Smooth muscle cell of the brain vasculature (primary cell): ENCODE measurements at regions not wholly inside any gene's neighbourhood (a gene's known extent, or its start where the extent isn't known, plus 50 kb on each side); places are given as distances from the start of the nearest gene placed in this dataset.
A peak's percentile ranks its signal among the peaks of the same experiment; 100 is the strongest.
"Not testable (repeated sequence)": the region's sequence is repeated elsewhere in the genome, so short reads cannot be mapped to it uniquely, and the experiment has no call there.

ENCODE experiments used
- DNase-seq: peaks from one replicate; pipeline ENCODE4 v3.0.0-alpha.2; 2012; ENCODE audit warnings: low read depth, low spot score

DNA sequence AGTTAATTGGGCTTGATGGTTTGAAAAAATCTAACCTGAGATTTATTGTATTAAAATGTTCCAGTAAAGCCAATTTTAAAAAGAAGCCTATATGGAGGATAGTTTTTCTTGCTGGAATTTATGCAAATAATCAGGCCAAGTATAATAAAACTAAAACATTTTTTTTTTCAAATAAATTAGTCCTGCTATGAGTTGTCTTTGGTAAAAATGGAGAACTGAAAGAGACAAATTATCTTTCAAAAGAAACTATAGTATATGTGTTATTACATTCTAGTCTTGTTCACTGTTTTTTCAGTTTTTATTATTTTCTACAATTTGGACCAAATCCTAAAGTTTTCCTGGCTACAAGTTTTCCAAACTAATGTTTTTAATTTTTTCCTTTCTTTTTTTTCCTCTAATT lies 468.9 kb downstream of the UQCRFS1 start:
- no peak for DNase-seq

DNA sequence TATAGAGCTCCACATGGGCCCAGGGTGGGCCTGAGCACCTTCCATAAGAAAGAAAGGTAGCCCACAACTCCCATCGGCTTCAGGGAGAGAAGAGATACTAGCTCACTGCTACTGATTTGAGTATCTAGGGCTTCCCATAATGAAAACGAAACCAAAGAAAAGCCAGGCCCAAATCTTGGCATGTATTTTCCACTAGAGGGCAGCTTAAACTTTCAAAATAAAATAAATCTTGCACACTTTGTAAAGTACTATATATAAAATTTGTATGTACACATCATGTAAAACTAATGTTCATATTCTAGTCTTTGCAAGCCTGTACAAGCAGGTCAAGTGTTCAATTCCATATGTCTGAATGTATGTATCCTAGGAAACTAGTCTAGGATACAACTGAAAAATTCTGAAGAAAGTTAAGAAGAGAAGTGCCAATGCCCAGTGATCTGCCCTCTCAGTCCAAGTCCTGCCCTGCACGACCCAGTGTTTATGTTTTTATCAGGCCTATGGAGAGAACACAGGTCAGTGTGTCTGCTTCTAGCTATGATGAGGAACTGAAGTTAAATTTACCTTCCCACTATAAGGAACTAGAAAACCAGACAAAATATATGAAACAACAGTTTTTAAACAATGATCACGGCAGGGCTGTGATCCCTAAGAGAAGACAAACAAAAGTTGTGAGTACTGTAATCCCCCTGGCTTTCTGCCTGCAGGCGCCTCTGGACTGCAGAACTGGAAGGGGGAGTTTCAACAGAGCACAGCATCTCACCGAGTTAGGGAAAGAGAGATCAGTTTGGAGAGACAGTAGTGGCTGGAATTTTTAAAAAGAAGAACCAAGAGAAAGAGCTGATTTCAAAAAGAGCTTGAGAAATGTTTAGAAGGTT lies 475.7 kb downstream of the UQCRFS1 start:
- peak; percentile 7 for DNase-seq

GRCh38 chr19:28736528-28736927 lies 476.4 kb downstream of the UQCRFS1 start:
- DNase-seq, result no peak

DNA sequence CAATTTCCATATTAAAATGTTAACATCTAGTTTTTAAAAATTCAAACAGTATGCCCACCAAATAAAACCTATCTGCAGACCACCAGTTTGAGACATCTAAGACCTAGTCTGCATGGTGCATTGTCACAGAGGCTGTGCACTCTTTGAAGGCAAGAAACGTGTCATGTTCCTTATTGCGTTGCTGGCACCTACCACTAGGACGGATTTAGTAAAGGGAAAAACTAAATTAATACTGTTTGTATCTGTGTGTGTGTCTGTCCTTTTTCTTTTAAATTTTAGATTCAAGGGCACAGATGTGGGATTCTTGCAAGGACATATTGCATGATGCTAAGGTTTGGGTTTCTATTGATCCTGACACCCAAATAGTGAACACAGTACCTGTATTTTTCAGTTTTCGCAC lies 481.4 kb downstream of the UQCRFS1 start:
- no peak for DNase-seq

DNA sequence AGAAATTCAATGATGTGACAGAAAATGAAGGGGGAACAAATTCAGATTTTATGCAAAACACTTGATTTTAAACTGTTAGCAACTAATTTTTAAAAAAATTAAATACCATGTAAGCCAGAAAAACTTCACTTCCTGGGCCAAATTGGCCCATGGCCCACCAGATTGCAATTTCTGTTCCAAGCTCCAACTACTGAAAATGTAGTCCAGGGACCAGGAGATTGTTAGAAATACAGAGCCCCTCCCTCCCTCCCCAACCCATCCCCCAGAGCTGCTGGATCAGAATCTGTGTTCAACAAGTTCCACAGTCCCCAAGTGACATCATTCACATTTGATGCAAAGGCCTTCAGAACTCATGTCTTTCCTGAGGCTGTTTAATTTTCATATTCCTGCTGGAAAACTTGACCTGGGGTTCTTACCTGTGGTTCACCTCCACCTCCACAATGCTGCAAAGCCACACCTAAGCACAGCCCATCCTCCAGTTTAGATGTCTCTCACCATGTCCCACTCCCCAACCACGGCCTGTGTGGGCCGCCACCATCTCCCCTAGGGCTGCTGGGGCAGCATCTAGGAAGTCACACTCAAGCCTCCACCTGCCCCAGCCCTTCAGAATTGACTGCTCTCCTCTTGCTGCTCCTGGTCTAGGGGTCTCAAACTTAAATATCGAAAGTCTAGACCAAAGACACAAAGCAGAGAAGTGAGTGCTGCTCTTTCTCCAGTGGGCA lies 482.0 kb downstream of the UQCRFS1 start:
- no peak for DNase-seq

GRCh38 chr19:28727480-28728159 lies 485.3 kb downstream of the UQCRFS1 start:
- DNase-seq, result no peak

DNA sequence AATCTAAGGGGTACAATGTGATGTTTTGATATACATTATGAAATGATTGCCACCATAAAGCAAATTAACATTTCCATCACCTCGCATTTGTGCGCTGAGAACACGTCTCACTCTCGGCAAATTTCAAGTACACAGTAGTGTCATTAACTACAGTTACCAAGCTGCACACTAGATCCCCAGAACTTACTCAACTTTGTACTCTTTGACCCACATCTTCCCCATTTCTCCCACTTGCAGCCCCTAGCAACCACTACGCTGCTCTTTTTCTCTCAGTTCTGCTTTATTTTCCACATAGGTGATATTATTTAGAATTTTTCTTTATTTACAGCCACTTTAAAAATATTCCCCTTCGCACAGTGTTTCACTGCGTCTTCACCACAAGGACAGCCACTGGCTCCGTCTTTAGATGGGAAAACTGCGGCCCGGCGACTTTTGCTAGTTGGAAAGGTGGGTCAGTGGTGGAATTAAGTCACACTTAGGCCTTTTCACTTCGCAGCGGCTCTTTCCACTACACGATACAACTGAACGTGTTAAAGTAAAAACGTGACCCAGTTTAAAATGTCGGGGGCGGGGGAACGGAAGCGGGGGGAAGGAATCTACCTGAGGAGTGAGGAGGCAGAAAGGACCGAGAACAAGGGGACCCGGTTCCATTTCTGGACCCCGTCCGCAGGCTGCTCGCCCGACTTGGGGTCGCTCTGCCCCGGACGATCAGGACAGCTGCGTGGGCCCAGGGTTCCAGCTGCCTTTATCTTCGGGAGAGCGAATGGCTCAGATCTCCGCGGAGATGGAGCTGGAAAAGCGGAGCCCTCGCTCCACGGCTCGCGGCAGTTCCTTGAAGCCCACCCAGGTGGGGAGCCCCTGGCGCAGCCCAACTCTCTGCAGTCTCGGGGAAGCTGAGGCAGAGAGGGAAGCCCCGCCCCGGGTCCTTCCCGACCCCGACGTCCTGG lies 486.1 kb downstream of the UQCRFS1 start:
- DNase-seq, result no peak

DNA sequence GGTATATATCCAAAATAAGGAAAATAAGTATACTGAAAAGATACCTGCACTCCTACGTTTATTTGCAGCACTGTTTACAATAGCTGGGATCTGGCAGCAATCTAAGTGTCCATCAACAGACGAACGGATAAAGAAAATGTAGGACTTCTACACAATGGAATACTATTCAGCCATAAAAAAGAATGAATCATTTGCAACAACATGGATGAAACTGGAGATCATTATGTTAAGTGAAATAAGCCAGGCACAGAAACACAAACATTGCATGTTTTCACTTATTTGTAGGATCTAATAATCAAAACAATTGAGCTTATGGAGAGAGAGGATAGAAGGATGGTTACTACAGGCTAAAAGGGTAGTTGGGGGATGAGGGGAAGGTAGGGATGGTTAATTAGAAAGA lies 494.0 kb downstream of the UQCRFS1 start:
- no peak for DNase-seq

DNA sequence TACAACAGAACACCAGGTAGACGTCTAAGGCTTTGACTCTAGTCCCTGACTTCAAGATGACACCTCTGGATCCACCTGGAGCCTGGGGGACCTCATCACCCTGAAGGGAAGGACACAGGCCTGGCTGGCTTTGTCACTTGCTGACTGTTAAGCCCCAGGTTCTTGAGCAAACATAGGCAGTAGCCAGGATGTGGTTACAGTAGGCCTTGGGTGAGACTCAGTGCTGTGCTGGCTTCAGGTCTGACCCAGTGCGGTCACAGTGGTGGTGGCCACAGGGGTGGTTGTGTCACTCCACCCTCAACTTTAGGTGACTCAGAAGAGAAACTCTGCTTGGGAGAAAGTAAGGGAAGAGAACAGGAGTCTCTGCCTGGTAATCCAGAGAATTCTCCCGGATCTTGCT lies 497.8 kb downstream of the UQCRFS1 start:
- DNase-seq, result no peak

DNA sequence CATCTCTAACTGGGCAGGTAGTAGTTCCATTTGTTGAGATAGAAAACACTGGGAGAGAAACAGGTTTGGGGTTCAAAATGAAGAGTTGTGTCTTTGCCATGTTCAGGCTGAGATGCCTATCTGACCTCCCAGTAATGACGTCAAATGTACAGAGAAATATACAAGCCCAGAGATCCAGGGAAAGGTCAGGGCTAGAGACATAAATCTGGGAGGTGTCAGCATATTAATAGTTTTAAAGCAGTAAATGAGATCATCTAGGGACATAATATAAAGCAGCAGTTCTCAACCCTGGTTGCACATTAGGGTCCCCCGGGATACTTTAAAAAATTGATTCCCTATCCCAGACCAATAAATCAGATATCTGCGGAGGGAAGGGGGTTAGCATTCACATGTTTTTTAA lies 501.5 kb downstream of the UQCRFS1 start:
- no peak for DNase-seq

- DNase-seq, result peak; percentile 41
Measured at GRCh38 chr19:28710278-28710677, 502.7 kb downstream of the UQCRFS1 start.

DNA sequence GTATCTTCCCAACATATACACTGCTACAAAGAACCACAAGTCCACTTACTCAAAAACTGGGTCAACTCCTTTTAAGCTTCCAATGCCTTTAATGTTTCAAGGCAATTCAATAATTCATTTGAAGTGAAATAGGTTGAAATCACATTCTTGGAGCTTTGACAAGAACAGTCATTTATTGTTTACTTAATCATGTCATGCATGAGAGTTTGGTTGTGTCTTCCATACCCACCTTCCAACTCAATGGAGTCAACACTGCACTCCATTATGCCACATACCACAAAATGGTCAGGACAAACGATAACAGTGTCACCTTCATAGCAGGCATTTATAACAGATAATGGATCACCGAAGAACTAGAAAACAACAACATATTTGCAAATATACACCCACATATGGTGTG lies 506.3 kb downstream of the UQCRFS1 start:
- no peak for DNase-seq

DNA sequence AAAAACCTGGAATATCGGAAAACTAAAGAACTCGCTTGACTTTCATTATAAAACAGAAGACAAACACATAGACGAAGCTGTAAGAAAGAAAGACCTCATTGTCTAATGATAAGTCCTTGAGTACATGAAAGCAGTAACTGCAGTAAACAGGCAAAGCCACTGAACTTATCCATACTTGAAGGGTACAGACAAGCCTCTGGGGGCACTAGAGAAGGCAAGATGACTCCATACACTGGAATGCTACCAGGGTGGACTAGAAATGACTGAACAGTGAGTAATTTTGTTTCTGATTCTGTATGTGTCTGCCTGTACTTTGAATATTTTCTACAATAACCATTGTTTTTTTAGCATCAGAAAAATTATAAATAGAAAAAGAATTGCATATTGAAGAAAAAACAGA lies 507.9 kb downstream of the UQCRFS1 start:
- peak; percentile 57 for DNase-seq

DNA sequence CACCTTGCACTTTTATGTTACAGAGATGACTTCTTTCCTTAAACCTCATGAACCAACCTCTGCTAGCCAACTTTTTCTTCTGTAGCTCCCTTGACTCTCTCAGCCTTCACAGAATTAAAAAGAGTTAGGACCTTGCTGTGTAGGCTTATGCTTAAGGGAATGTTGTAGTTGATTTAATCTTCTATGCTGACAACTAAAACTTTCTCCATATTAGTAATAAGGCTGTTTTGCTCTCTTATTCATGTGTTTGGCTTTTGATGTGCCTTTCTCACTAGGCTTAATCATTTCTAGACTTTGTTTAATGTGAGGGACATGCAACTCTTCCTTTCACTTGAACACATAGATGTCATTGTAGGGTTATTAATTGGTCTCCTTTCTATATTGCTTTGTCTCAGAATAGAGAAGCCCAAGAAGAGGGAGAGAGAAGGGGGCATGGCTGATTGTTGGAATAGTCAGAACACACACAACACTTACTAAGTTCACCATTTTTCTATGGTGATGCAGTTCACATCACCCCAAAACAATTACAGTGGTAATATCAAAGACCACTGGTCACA lies 509.5 kb downstream of the UQCRFS1 start:
- DNase-seq, result no peak

DNA sequence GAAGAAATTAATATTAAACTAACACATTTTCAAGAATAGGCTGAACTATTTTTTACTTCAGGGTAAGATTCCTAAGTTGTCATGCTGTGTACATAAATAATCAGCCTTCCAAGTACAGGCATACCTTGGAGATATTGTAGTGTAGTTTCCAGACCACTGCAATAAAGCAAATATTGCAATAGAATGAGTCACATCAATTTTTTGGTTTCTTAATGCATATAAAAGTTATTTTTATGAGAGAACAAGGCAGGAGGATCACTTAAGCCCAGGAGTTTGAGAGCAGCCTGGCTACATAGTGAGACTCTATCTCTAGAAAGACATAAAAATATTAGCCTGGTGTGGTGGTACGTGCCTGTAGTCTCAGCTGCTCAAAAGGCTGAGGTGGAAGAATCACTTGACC lies 511.5 kb downstream of the UQCRFS1 start:
- peak; percentile 26 for DNase-seq

- no peak for DNase-seq
Measured at GRCh38 chr19:28700176-28700575, 512.8 kb downstream of the UQCRFS1 start.

DNA sequence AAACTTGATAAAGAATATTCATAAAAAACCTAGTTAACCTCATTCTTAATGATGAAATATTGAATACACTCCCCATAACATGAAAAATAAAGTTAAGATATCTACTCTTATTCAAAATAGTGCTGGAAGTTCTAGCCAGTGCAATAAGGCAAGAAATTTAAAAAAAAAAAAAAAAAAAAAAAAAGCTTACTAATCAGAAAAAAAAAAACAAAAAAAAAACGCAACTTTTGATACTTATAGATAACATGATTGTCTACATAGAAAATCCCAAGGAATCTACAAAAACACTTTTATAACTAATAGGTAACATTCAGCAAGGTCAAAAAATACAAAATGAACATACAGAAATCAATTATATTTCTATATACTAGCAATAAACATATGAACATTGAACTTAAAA lies 515.6 kb downstream of the UQCRFS1 start:
- DNase-seq, result no peak

DNA sequence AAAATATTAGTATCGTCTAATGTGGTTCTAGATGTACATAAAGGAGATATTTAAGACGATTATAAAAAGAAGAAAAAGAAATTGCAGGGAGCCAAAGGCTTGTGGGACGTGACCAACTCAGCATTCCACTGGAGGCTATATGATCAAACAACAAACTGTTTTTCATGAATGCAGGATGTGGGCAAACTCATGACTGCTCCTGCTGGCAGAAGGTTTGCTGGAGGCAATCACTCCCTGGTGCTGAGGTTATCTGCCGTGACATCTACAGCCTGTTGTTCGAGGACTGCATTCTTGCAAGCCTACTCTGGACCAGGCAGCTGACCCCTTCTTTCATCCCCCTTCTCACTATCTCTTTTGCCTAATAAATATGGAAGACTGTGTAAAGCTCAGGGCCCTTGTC lies 518.1 kb downstream of the UQCRFS1 start:
- no peak for DNase-seq

GRCh38 chr19:28691683-28692082 lies 521.3 kb downstream of the UQCRFS1 start:
- no peak for DNase-seq

GRCh38 chr19:28689464-28689863 lies 523.5 kb downstream of the UQCRFS1 start:
- not testable (repeated sequence) for DNase-seq

DNA sequence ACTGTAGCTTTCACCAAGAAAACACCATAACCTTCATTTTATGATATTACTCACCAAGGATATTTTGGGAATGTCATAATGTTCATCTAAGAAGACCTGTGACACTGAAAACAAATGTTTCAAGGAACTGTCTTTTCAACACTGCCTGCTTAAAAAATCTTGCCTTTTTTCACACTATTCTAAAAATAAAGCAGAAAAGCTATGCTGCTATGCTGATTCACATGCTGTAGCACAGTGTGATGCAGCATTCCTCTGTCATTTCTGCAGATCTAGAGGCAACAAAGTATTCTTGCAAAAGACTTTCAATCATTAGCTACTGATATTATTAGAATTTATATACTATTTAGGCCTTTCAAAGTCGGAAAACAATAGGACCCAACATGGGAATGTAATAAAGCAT lies 525.7 kb downstream of the UQCRFS1 start:
- no peak for DNase-seq
